Endodermal cell (in vitro differentiated cells): ENCODE measurements at regions not wholly inside any gene's neighbourhood (a gene's known extent, or its start where the extent isn't known, plus 50 kb on each side); places are given as distances from the start of the nearest gene placed in this dataset.

Experiments used
- DNase-seq: peaks from one replicate; pipeline ENCODE4 v3.0.0-alpha.2; 2017
- H3K27ac ChIP-seq: 2 replicates; pipeline ENCODE4 v1.5.1; 2013; ENCODE audit warnings: mild to moderate bottlenecking, low read depth, low read length, moderate library complexity
- H3K27me3 ChIP-seq: 2 replicates; pipeline ENCODE4 v1.6.1; 2013; ENCODE audit warnings: mild to moderate bottlenecking, low read length, moderate library complexity; ENCODE audit not compliant: insufficient read depth, control insufficient read depth, poor library complexity, severe bottlenecking
- H3K36me3 ChIP-seq: 2 replicates; pipeline ENCODE4 v1.7.0; 2013; ENCODE audit warnings: mild to moderate bottlenecking, low read length, moderate library complexity; ENCODE audit not compliant: control insufficient read depth, insufficient read depth
- H3K4me1 ChIP-seq: one replicate; pipeline ENCODE4 v1.7.0; 2013; ENCODE audit warnings: low read length; ENCODE audit not compliant: control insufficient read depth, insufficient read depth
- H3K4me3 ChIP-seq: 2 replicates; pipeline ENCODE4 v1.5.1; 2013; ENCODE audit warnings: mild to moderate bottlenecking, low read length, moderate library complexity
- H3K9ac ChIP-seq: 2 replicates; pipeline ENCODE4 v1.6.1; 2013; ENCODE audit warnings: mild to moderate bottlenecking, low read length, moderate library complexity; ENCODE audit not compliant: poor library complexity, severe bottlenecking; ENCODE audit errors: extremely low read depth
- H3K9me3 ChIP-seq: 2 replicates; pipeline ENCODE4 v1.6.1; 2013; ENCODE audit warnings: mild to moderate bottlenecking, low read length, moderate library complexity; ENCODE audit not compliant: control insufficient read depth
- H3K27ac Mint-ChIP-seq: 2 replicates; pipeline ENCODE4 v1.8.0; 2020; ENCODE audit warnings: mixed read lengths
- H3K27me3 Mint-ChIP-seq: 2 replicates; pipeline ENCODE4 v1.8.0; 2021; ENCODE audit warnings: mild to moderate bottlenecking, mixed read lengths; ENCODE audit not compliant: insufficient read depth
- H3K36me3 Mint-ChIP-seq: 2 replicates; pipeline ENCODE4 v1.8.0; 2020; ENCODE audit warnings: low read depth, mixed read lengths
- H3K4me1 Mint-ChIP-seq: 2 replicates; pipeline ENCODE4 v1.8.0; 2020; ENCODE audit warnings: mixed read lengths
- H3K4me3 Mint-ChIP-seq: 2 replicates; pipeline ENCODE4 v1.8.0; 2020; ENCODE audit warnings: mild to moderate bottlenecking, moderate library complexity, mixed read lengths
- H3K9me3 Mint-ChIP-seq: 2 replicates; pipeline ENCODE4 v1.8.0; 2020; ENCODE audit warnings: mild to moderate bottlenecking, mixed read lengths
- CTCF ChIP-seq: fragments of 200-600 bp; sonication (generic); conservative IDR thresholded peaks from 2 replicates; pipeline ENCODE4 v1.5.0; 2021; ENCODE audit warnings: antibody characterized with exemption, mild to moderate bottlenecking
- WGBS, 2 experiments: methylation state at CpG; one replicate each; pipeline versions ENCODE4 v1.1.5 to v1.1.7; 2013; ENCODE audit warnings: missing lambda C conversion rate in 2 of 2, mixed read lengths in 1 of 2; ENCODE audit not compliant: insufficient coverage in 1 of 2, insufficient read length in 1 of 2; 5-methylcytosine and 5-hydroxymethylcytosine counted together

DNA sequence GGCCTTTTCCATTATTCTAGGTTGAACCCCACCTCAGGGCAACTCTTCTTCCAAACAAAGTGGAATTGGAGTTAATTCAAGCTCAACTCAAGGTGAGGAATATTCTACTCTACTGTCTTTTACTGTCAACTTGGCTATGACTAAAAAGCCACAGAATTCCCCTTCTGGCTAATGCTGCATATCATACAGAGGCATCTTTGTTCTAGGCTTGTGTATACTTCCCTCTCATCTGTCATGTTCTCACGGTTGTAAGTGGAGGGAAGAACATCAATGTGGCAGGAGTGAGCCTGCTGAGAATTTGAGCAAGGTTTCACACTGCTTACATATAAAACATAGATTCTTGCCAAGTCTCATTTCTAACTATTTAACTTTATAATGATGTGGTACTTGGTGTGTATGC is 921.4 kb upstream of the CNTN5 start:
- no peak for TF ChIP-seq CTCF
- Histone ChIP-seq H3K27me3 (no peaks in the 10 kb centered on the region), H3K9me3 (no peaks in the 10 kb centered on the region), H3K27ac (no peak overlapping the region), H3K36me3 (no peaks in the 10 kb centered on the region), H3K4me3 (no peak overlapping the region), H3K9ac (no peak overlapping the region), H3K4me1 (no peaks in the 10 kb centered on the region)
- no peak overlapping the region for H3K27ac Mint-ChIP-seq
- H3K36me3 Mint-ChIP-seq = no peaks in the 10 kb centered on the region
- H3K4me1 Mint-ChIP-seq = no peaks in the 10 kb centered on the region
- no peaks in the 10 kb centered on the region for H3K9me3 Mint-ChIP-seq
- H3K4me3 Mint-ChIP-seq = no peak overlapping the region
- H3K27me3 Mint-ChIP-seq = no peaks in the 10 kb centered on the region
- no peak for DNase-seq
- 100% methylated on average over 1 of the region's 1 CpG; no CpG with 5 or more reads in 1 of the 2 experiments for WGBS, 2 experiments

DNA sequence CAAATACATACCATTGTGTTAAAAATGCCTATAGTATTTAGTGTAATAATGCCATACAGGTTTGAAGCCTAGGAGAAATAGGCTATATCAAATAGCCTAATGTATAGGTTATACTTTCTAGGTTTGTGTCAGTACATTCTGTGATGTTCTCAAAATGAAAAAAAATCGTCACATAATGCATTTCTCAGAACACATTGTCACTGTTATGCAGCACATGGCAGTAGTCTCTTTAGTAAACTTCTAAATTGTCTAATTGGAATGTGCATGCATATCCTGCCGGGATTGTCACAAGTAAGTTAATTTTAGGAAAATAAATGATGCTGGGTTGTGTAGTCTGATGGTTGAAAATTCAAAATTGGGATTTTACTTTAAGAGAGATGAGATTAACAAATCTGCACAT is 920.1 kb upstream of the CNTN5 start:
- Mint-ChIP-seq H3K4me1 (no peaks in the 10 kb centered on the region), H3K36me3 (no peaks in the 10 kb centered on the region), H3K27me3 (no peaks in the 10 kb centered on the region), H3K9me3 (no peaks in the 10 kb centered on the region), H3K4me3 (no peak overlapping the region), H3K27ac (no peak overlapping the region)
- H3K27me3 ChIP-seq = no peaks in the 10 kb centered on the region
- H3K4me3 ChIP-seq = no peak overlapping the region
- H3K4me1 ChIP-seq = no peaks in the 10 kb centered on the region
- DNase-seq = no peak
- H3K9me3 ChIP-seq = no peaks in the 10 kb centered on the region
- H3K9ac ChIP-seq = no peak overlapping the region
- H3K27ac ChIP-seq = no peak overlapping the region
- H3K36me3 ChIP-seq = no peaks in the 10 kb centered on the region
- 83% methylated on average over 2 of the region's 2 CpGs; no CpG with 5 or more reads in 1 of the 2 experiments for WGBS, 2 experiments
- no peak for TF ChIP-seq CTCF

DNA sequence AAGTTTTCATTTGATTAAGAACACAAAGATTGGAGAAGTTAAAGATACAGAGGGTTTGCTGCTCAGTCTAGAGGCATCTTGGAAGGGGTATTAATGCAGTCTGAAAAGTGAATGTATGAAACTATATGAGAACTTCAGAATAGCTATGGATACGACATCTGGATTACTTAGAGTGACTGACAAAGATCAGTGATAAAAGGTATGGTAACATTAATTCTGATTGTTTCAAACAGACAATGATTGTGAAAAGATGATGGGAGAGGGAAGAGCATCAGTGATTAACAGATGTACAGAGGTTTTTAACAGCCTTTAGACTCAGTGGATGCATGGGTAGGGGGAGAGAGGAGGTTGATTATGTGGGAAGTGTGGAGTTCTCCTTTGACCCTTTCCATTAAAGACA is 919.4 kb upstream of the CNTN5 start:
- Histone ChIP-seq H3K4me1 (no peaks in the 10 kb centered on the region), H3K36me3 (no peaks in the 10 kb centered on the region), H3K9ac (no peak overlapping the region), H3K27ac (no peak overlapping the region), H3K9me3 (no peaks in the 10 kb centered on the region), H3K27me3 (no peaks in the 10 kb centered on the region), H3K4me3 (no peak overlapping the region)
- Mint-ChIP-seq H3K27me3 (no peaks in the 10 kb centered on the region), H3K27ac (no peak overlapping the region), H3K36me3 (no peaks in the 10 kb centered on the region), H3K9me3 (no peaks in the 10 kb centered on the region), H3K4me1 (no peaks in the 10 kb centered on the region), H3K4me3 (no peak overlapping the region)
- no peak for TF ChIP-seq CTCF
- DNase-seq = no peak
- 95 to 100% methylated on average over 1 of the region's 1 CpG for WGBS, 2 experiments
